Keratinocyte (primary cell): ENCODE measurements at regions not wholly inside any gene's neighbourhood (a gene's known extent, or its start where the extent isn't known, plus 50 kb on each side); places are given as distances from the start of the nearest gene placed in this dataset.

Source experiments
- DNase-seq: peaks from one replicate; pipeline ENCODE4 v3.0.0-alpha.2; 2011; ENCODE audit warnings: low read depth, missing footprints, low spot score
- FAIRE-seq: peaks from 2 replicates; lab custom pipeline; 2011; peaks lifted over from hg19 to GRCh38; lab: Jason Lieb, UNC
- H2AFZ ChIP-seq: 2 replicates; pipeline ENCODE4 v1.6.0; 2012; ENCODE audit warnings: low read length, control low read depth, inconsistent platforms; ENCODE audit not compliant: control insufficient read depth
- H3K27ac ChIP-seq: 2 replicates; pipeline ENCODE4 v1.5.1; 2011; ENCODE audit warnings: low read length; ENCODE audit not compliant: control insufficient read depth, insufficient read depth
- H3K27me3 ChIP-seq: 3 replicates; pipeline ENCODE4 v1.6.0; 2011; ENCODE audit warnings: low read length; ENCODE audit not compliant: control insufficient read depth, insufficient read depth; ENCODE audit errors: extremely low read depth
- H3K36me3 ChIP-seq, 2 experiments: 2 replicates in 1 of 2; 3 replicates in 1 of 2; pipeline ENCODE4 v1.5.1; 2011; ENCODE audit warnings: low read length in 2 of 2, mild to moderate bottlenecking in 1 of 2; ENCODE audit not compliant: control insufficient read depth in 2 of 2, insufficient read depth in 2 of 2; ENCODE audit errors: extremely low read depth in 1 of 2
- H3K4me1 ChIP-seq: 3 replicates; pipeline ENCODE4 v1.5.1; 2011; ENCODE audit warnings: low read length; ENCODE audit not compliant: control insufficient read depth, insufficient read depth; ENCODE audit errors: extremely low read depth
- H3K4me2 ChIP-seq: 3 replicates; pipeline ENCODE4 v1.6.0; 2011; ENCODE audit warnings: low read depth, low read length; ENCODE audit not compliant: control insufficient read depth, insufficient read depth; ENCODE audit errors: extremely low read depth
- H3K4me3 ChIP-seq, 3 experiments: fragments of 200-600 bp in 1 of 3; sonication (generic) in 1 of 3; 2 replicates in 2 of 3; 3 replicates in 1 of 3; pipeline ENCODE4 v1.5.1; 2011 to 2016; ENCODE audit warnings: low read length in 3 of 3, mild to moderate bottlenecking in 3 of 3, control low read depth in 2 of 3, inconsistent platforms in 1 of 3, low read depth in 1 of 3, mixed read lengths in 1 of 3, mixed run types in 1 of 3, moderate library complexity in 1 of 3; ENCODE audit not compliant: control insufficient read depth in 2 of 3, insufficient read depth in 2 of 3; ENCODE audit errors: extremely low read depth in 1 of 3
- H3K79me2 ChIP-seq: 2 replicates; pipeline ENCODE4 v1.6.0; 2012; ENCODE audit warnings: low read length; ENCODE audit not compliant: control insufficient read depth, insufficient read depth
- H3K9ac ChIP-seq: 3 replicates; pipeline ENCODE4 v1.6.0; 2011; ENCODE audit warnings: low read length; ENCODE audit not compliant: control insufficient read depth, insufficient read depth; ENCODE audit errors: extremely low read depth
- H3K9me1 ChIP-seq: 3 replicates; pipeline ENCODE4 v1.6.0; 2011; ENCODE audit warnings: low read length; ENCODE audit not compliant: control insufficient read depth, insufficient read depth; ENCODE audit errors: extremely low read depth
- H3K9me3 ChIP-seq: 2 replicates; pipeline ENCODE4 v1.5.1; 2012; ENCODE audit warnings: low read depth, low read length; ENCODE audit not compliant: control insufficient read depth
- H4K20me1 ChIP-seq: 3 replicates; pipeline ENCODE4 v1.6.0; 2011; ENCODE audit warnings: low read length; ENCODE audit not compliant: control insufficient read depth, insufficient read depth; ENCODE audit errors: extremely low read depth
- CTCF ChIP-seq, 3 experiments: IDR thresholded peaks in 1 of 3; conservative IDR thresholded peaks in 1 of 3; optimal IDR thresholded peaks in 1 of 3; 2 replicates in 2 of 3; 3 replicates in 1 of 3; pipeline versions ENCODE3 to v1.5.1; 2011; ENCODE audit warnings: low read length in 3 of 3, mild to moderate bottlenecking in 3 of 3, moderate library complexity in 2 of 3, control low read depth in 1 of 3, inconsistent platforms in 1 of 3; ENCODE audit not compliant: insufficient read depth in 2 of 3; ENCODE audit errors: extremely low read depth in 1 of 3
- EZH2 ChIP-seq: IDR thresholded peaks from one replicate; pipeline ENCODE4 v1.6.1; 2012; ENCODE audit warnings: inconsistent platforms, mild to moderate bottlenecking, low read length, moderate library complexity
- dilution Hi-C: fragments of 300-500 bp; cut with MboI; formaldehyde crosslinking; loops from one replicate; pipeline ENCODE4 v1.7.0; 2020; ENCODE audit warnings: low sequenced_read_pairs; ENCODE audit not compliant: extremely low pct_ligation_motif_present

DNA sequence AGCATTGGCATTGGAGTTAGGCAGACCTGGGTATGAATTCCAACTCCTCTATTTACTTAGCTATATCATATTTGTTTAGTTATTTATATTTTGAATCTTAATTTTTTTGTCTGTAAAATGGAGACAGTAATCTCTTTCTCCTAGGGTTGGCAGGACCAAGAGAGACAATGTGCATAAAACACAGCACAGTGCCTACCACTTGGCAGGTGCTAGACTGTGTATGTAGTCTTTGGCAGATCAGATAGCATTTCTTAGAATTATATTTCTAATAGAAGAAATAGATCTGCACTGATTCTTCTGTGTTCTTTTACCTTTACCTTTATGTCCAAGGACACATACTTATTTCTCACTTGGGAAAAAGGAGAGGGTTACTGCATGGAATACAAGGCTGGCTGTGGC, 177.2 kb downstream of the GIPC2 start:
- no peaks in the 10 kb centered on the region for H3K9me1 ChIP-seq
- TF ChIP-seq CTCF (optimal IDR thresholded peaks at IDR 0.05 in 1 of 3, IDR thresholded peaks at IDR 0.05 in 1 of 3, conservative IDR thresholded peaks at IDR 0.05 in 1 of 3; ENCODE audit: extremely low read depth in 1 of 3, insufficient read depth in 2 of 3, low read length in 3 of 3) (no peak), EZH2 (no peak)
- no peak for DNase-seq
- no peaks in the 10 kb centered on the region for H4K20me1 ChIP-seq
- H3K9ac ChIP-seq: no peak overlapping the region
- no peak overlapping the region for H2AFZ ChIP-seq
- H3K9me3 ChIP-seq: peaks cover 4% of the 10 kb centered on the region
- no peaks in the 10 kb centered on the region for H3K4me1 ChIP-seq
- no peak overlapping the region for H3K4me3 ChIP-seq
- H3K27ac ChIP-seq: no peak overlapping the region
- no peaks in the 10 kb centered on the region for H3K36me3 ChIP-seq
- no peaks in the 10 kb centered on the region for H3K27me3 ChIP-seq
- no peaks in the 10 kb centered on the region for H3K79me2 ChIP-seq
- no peak for FAIRE-seq
- dilution Hi-C loops: no loop called here
- H3K4me2 ChIP-seq: no peak overlapping the region

DNA sequence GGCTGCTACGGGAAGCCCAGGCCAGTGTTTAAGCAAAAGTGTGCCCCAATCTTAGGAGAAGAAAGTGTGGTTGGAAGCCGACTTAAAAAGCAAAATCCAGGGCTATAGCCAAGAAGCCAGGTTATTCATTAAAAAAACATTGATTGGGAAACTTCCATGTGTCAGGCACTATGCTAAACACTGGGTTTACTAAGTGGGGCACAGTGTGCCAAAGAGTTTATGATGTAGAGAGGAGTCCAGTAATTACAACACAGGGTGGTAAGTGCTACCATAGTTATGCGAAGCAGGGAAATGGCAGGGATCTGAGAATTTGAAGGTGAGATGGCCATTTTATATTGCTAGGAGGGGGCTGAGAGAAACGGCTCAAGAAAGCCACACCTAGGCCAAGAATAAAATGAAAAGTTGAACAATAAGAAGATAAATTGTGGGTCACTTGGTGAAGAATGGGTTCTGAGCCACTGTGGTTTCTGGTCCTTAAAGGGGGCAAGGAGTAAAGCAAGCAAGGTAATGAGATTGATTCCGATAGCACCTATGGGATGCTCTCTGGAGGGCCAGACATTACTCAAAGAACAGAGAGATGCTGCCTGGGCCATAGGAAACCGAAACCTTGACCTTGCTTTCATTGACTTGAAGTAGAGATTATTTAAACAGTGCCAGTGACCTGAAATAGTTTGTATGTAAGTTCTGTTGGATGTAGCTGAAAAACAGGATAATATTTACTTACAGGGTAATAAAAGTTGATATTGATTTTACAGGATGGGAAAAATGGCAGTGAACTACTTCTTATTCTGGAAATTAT, 177.8 kb downstream of the GIPC2 start:
- Histone ChIP-seq H3K9me1 (no peaks in the 10 kb centered on the region), H2AFZ (no peak overlapping the region), H3K9ac (no peak overlapping the region), H3K4me1 (no peaks in the 10 kb centered on the region), H3K4me3 (no peak overlapping the region), H4K20me1 (no peaks in the 10 kb centered on the region), H3K9me3 (peaks cover 4% of the 10 kb centered on the region), H3K27ac (no peak overlapping the region), H3K4me2 (no peak overlapping the region), H3K36me3 (no peaks in the 10 kb centered on the region), H3K79me2 (no peaks in the 10 kb centered on the region), H3K27me3 (no peaks in the 10 kb centered on the region)
- no peak for FAIRE-seq
- DNase-seq: no peak
- TF ChIP-seq EZH2 (no peak), CTCF (optimal IDR thresholded peaks at IDR 0.05 in 1 of 3, IDR thresholded peaks at IDR 0.05 in 1 of 3, conservative IDR thresholded peaks at IDR 0.05 in 1 of 3; ENCODE audit: extremely low read depth in 1 of 3, insufficient read depth in 2 of 3, low read length in 3 of 3) (no peak)
- dilution Hi-C loops: no loop called here
